OCI-LY1 (cell line): ENCODE measurements at regions not wholly inside any gene's neighbourhood (a gene's known extent, or its start where the extent isn't known, plus 50 kb on each side); places are given as distances from the start of the nearest gene placed in this dataset.

Experiments used
- H2AFZ ChIP-seq: fragments of 200-600 bp; sonication (generic), shearing (Covaris generic); 2 replicates; pipeline ENCODE4 v1.6.0; 2014; ENCODE audit warnings: antibody characterized with exemption, mild to moderate bottlenecking, low read length
- H3F3A ChIP-seq: fragments of 200-600 bp; sonication (generic), shearing (Covaris generic); 2 replicates; pipeline ENCODE4 v1.6.0; 2014; ENCODE audit warnings: mild to moderate bottlenecking, antibody characterized with exemption, low read length, moderate library complexity; ENCODE audit not compliant: insufficient read depth
- H3K27ac ChIP-seq: fragments of 200-600 bp; sonication (generic); 2 replicates; pipeline ENCODE4 v1.5.1; 2014; ENCODE audit warnings: low read length, mixed run types, mild to moderate bottlenecking, low read depth; ENCODE audit not compliant: poor library complexity, severe bottlenecking
- H3K27me3 ChIP-seq: fragments of 200-600 bp; sonication (generic); 2 replicates; pipeline ENCODE4 v1.6.0; 2014; ENCODE audit warnings: antibody characterized with exemption, mild to moderate bottlenecking, low read length, moderate library complexity; ENCODE audit not compliant: insufficient read depth
- H3K36me3 ChIP-seq: fragments of 200-600 bp; sonication (generic); 2 replicates; pipeline ENCODE4 v1.6.1; 2014; ENCODE audit warnings: mild to moderate bottlenecking, antibody characterized with exemption, low read length, moderate library complexity, mixed read lengths; ENCODE audit not compliant: insufficient read depth
- H3K4me1 ChIP-seq: fragments of 200-600 bp; sonication (generic); 2 replicates; pipeline ENCODE4 v1.5.1; 2014; ENCODE audit warnings: mild to moderate bottlenecking, low read length, moderate library complexity; ENCODE audit not compliant: insufficient read depth, severe bottlenecking
- H3K4me2 ChIP-seq: fragments of 200-600 bp; sonication (generic), shearing (Covaris generic); 2 replicates; pipeline ENCODE4 v1.6.1; 2014; ENCODE audit warnings: low read length
- H3K4me3 ChIP-seq: fragments of 200-600 bp; sonication (generic); 2 replicates; pipeline ENCODE4 v1.5.1; 2014; ENCODE audit warnings: low read length, low read depth, mild to moderate bottlenecking, mixed read lengths; ENCODE audit not compliant: poor library complexity, severe bottlenecking
- H3K79me2 ChIP-seq: fragments of 200-600 bp; shearing (Covaris generic); 2 replicates; pipeline ENCODE4 v1.6.1; 2016; ENCODE audit warnings: mixed run types, low read length, mixed read lengths; ENCODE audit not compliant: insufficient read depth
- H3K9ac ChIP-seq: fragments of 200-600 bp; sonication (generic), shearing (Covaris generic); 2 replicates; pipeline ENCODE4 v1.6.1; 2014; ENCODE audit warnings: mild to moderate bottlenecking, low read length, mixed read lengths
- H3K9me2 ChIP-seq: fragments of 200-600 bp; sonication (generic), shearing (Covaris generic); 2 replicates; pipeline ENCODE4 v1.6.1; 2014; ENCODE audit warnings: low read depth, mild to moderate bottlenecking, low read length, mixed read lengths
- H3K9me3 ChIP-seq: fragments of 200-600 bp; shearing (Covaris generic); 2 replicates; pipeline ENCODE4 v1.6.1; 2014; ENCODE audit warnings: low read length, mixed read lengths
- H4K20me1 ChIP-seq: fragments of 200-600 bp; sonication (generic), shearing (Covaris generic); 2 replicates; pipeline ENCODE4 v1.6.0; 2016; ENCODE audit warnings: mild to moderate bottlenecking, low read length; ENCODE audit not compliant: insufficient read depth
- EZH2 ChIP-seq: fragments of 200-600 bp; sonication (generic), shearing (Covaris generic); IDR thresholded peaks from 2 replicates; pipeline ENCODE4 v1.8.0; 2017; ENCODE audit warnings: borderline replicate concordance, mixed run types, mild to moderate bottlenecking, antibody characterized with exemption, low read length, moderate library complexity, mixed read lengths
- TF ChIP-seq, protein P1 (sequence below): fragments of 200-600 bp; sonication (generic), shearing (Covaris generic); IDR thresholded peaks from 2 replicates; pipeline ENCODE4 v1.5.1; 2017; ENCODE audit warnings: mild to moderate bottlenecking, antibody characterized with exemption, low read length, moderate library complexity, mixed read lengths

GRCh38 chr11:70694371-70694770, 296.0 kb downstream of the CTTN start:
- no peaks in the 10 kb centered on the region for H3K9me2 ChIP-seq
- no peak overlapping the region for H3K9ac ChIP-seq
- no peaks in the 10 kb centered on the region for H3F3A ChIP-seq
- H3K79me2 ChIP-seq: no peaks in the 10 kb centered on the region
- no peak overlapping the region for H3K4me3 ChIP-seq
- H3K4me1 ChIP-seq: no peaks in the 10 kb centered on the region
- H4K20me1 ChIP-seq: no peaks in the 10 kb centered on the region
- H3K27me3 ChIP-seq: no peaks in the 10 kb centered on the region
- H3K4me2 ChIP-seq: no peak overlapping the region
- no peaks in the 10 kb centered on the region for H3K9me3 ChIP-seq
- H2AFZ ChIP-seq: no peak overlapping the region
- no peak overlapping the region for H3K27ac ChIP-seq
- H3K36me3 ChIP-seq: no peaks in the 10 kb centered on the region
- TF ChIP-seq, protein P1, sequence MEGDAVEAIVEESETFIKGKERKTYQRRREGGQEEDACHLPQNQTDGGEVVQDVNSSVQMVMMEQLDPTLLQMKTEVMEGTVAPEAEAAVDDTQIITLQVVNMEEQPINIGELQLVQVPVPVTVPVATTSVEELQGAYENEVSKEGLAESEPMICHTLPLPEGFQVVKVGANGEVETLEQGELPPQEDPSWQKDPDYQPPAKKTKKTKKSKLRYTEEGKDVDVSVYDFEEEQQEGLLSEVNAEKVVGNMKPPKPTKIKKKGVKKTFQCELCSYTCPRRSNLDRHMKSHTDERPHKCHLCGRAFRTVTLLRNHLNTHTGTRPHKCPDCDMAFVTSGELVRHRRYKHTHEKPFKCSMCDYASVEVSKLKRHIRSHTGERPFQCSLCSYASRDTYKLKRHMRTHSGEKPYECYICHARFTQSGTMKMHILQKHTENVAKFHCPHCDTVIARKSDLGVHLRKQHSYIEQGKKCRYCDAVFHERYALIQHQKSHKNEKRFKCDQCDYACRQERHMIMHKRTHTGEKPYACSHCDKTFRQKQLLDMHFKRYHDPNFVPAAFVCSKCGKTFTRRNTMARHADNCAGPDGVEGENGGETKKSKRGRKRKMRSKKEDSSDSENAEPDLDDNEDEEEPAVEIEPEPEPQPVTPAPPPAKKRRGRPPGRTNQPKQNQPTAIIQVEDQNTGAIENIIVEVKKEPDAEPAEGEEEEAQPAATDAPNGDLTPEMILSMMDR: no peak
- TF ChIP-seq EZH2: no peak

DNA sequence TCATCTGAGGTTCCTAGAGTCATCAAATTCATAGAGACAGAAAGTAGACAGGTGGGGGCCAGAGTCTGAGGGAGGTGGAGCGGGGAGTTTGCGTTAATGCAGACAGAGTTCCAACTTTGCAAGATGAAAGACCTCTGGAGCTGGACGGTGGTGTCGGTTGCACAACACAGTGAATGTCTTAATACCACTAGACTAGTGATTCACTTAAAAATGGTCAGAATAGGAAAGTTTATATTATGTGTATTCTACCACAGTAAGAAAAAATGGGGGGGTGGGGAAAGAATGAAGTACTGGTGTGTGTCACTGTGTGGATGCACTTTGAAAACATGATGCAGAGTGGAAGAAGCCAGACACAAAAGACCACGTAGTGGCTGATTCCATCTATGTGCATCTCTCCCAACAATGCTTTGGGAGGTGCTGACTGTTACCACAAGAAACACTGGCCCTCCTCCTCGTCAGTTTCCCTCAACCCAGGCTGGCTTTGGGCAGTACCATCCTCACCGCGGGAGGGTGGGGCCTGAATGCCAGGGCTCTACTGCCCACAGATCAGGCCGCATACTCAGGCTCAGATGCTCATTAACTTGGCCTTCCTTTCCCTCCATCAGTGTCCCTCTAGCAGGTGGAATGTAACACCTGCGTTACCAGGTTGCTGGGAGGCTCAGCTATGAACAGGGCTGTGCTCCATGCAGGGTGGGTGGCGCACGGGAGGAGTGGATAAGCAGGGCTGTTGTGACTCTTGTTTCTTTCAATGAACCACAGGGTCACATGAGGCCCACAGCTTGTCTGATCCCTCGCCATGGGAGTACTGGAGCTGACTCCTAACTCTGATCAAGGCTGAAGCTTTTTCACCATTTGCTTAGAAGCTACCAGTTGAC, 297.0 kb downstream of the CTTN start:
- Histone ChIP-seq H3K9me3 (no peaks in the 10 kb centered on the region), H4K20me1 (no peaks in the 10 kb centered on the region), H3K36me3 (no peaks in the 10 kb centered on the region), H3K4me2 (no peak overlapping the region), H3K79me2 (no peaks in the 10 kb centered on the region), H3K9ac (no peak overlapping the region), H3K27ac (no peak overlapping the region), H3K9me2 (no peaks in the 10 kb centered on the region), H2AFZ (no peak overlapping the region), H3F3A (no peaks in the 10 kb centered on the region), H3K27me3 (no peaks in the 10 kb centered on the region), H3K4me3 (no peak overlapping the region), H3K4me1 (no peaks in the 10 kb centered on the region)
- TF ChIP-seq EZH2: no peak
- TF ChIP-seq, protein P1: no peak

- Histone ChIP-seq H3K9ac (no peak overlapping the region), H3K9me2 (no peaks in the 10 kb centered on the region), H3K79me2 (no peaks in the 10 kb centered on the region), H4K20me1 (no peaks in the 10 kb centered on the region), H3K4me2 (no peak overlapping the region), H3K36me3 (no peaks in the 10 kb centered on the region), H3K27ac (no peak overlapping the region), H3K4me1 (no peaks in the 10 kb centered on the region), H3K9me3 (no peaks in the 10 kb centered on the region), H3F3A (no peaks in the 10 kb centered on the region), H3K27me3 (no peaks in the 10 kb centered on the region), H3K4me3 (no peak overlapping the region), H2AFZ (no peak overlapping the region)
- TF ChIP-seq, protein P1: no peak
- no peak for TF ChIP-seq EZH2
These were observed 297.7 kb downstream of the CTTN start for GRCh38 chr11:70696076-70696475.
